WTC11 (cell line): ENCODE measurements at regions not wholly inside any gene's neighbourhood (a gene's known extent, or its start where the extent isn't known, plus 50 kb on each side); places are given as distances from the start of the nearest gene placed in this dataset.

Experiments
- CREB1 ChIP-seq: sonication (generic); formaldehyde crosslinking; IDR thresholded peaks from 2 replicates; pipeline ENCODE4 v1.8.0; 2023; ENCODE audit warnings: mild to moderate bottlenecking, missing genetic modification reagents
- SP1 ChIP-seq: sonication (generic); formaldehyde crosslinking; conservative IDR thresholded peaks from 2 replicates; pipeline ENCODE4 v1.8.1; 2022; ENCODE audit warnings: missing genetic modification reagents
- TF ChIP-seq, protein P1 (sequence below): sonication (generic); formaldehyde crosslinking; IDR thresholded peaks from 2 replicates; pipeline ENCODE4 v1.8.1; 2023; ENCODE audit warnings: mild to moderate bottlenecking, missing genetic modification reagents, borderline replicate concordance
- TF ChIP-seq, protein P2 (sequence below): sonication (generic); formaldehyde crosslinking; IDR thresholded peaks from 2 replicates; pipeline ENCODE4 v1.8.1; 2022; ENCODE audit warnings: low read depth, missing genetic modification reagents, borderline replicate concordance

DNA sequence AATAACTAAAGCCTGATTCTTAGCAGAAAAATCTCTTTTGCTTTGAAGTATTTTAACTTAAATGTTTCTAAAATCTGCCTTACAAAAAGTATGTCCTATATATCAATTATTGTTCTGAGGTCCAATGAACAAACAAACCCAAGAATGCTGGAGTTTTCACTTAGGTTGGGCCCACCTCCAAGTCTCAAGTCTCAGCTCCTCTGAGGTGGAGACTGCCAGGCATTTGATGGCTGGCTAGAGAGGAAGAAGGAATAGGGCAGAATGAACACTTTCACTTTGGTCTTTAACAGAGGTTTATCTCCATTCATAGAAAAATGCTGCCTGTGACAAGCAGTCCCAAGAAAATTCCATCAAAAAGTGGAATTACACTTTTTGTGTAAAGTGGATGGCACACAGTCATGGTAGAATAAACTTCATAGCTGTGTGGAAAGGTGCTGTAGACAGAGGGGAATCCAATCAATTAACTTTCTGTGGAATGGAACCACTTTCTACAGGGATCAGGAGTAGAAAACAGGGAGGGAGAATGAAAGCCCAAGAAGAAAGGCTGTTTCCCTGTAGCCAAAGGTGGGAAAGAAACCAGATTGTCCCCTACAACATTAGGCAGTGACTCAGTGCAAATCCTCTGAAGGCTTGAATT, 349.4 kb upstream of the RUNX1 start:
- TF ChIP-seq CREB1 (CRISPR knock-in tag) (no peak), SP1 (CRISPR knock-in tag) (no peak)
- TF ChIP-seq, protein P1, sequence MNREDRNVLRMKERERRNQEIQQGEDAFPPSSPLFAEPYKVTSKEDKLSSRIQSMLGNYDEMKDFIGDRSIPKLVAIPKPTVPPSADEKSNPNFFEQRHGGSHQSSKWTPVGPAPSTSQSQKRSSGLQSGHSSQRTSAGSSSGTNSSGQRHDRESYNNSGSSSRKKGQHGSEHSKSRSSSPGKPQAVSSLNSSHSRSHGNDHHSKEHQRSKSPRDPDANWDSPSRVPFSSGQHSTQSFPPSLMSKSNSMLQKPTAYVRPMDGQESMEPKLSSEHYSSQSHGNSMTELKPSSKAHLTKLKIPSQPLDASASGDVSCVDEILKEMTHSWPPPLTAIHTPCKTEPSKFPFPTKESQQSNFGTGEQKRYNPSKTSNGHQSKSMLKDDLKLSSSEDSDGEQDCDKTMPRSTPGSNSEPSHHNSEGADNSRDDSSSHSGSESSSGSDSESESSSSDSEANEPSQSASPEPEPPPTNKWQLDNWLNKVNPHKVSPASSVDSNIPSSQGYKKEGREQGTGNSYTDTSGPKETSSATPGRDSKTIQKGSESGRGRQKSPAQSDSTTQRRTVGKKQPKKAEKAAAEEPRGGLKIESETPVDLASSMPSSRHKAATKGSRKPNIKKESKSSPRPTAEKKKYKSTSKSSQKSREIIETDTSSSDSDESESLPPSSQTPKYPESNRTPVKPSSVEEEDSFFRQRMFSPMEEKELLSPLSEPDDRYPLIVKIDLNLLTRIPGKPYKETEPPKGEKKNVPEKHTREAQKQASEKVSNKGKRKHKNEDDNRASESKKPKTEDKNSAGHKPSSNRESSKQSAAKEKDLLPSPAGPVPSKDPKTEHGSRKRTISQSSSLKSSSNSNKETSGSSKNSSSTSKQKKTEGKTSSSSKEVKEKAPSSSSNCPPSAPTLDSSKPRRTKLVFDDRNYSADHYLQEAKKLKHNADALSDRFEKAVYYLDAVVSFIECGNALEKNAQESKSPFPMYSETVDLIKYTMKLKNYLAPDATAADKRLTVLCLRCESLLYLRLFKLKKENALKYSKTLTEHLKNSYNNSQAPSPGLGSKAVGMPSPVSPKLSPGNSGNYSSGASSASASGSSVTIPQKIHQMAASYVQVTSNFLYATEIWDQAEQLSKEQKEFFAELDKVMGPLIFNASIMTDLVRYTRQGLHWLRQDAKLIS (CRISPR knock-in tag) = no peak
- TF ChIP-seq, protein P2, sequence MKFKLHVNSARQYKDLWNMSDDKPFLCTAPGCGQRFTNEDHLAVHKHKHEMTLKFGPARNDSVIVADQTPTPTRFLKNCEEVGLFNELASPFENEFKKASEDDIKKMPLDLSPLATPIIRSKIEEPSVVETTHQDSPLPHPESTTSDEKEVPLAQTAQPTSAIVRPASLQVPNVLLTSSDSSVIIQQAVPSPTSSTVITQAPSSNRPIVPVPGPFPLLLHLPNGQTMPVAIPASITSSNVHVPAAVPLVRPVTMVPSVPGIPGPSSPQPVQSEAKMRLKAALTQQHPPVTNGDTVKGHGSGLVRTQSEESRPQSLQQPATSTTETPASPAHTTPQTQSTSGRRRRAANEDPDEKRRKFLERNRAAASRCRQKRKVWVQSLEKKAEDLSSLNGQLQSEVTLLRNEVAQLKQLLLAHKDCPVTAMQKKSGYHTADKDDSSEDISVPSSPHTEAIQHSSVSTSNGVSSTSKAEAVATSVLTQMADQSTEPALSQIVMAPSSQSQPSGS (CRISPR knock-in tag) = no peak
